Mesendoderm (in vitro differentiated cells): ENCODE measurements at regions not wholly inside any gene's neighbourhood (a gene's known extent, or its start where the extent isn't known, plus 50 kb on each side); places are given as distances from the start of the nearest gene placed in this dataset.
"Not testable (repeated sequence)": the region's sequence is repeated elsewhere in the genome, so short reads cannot be mapped to it uniquely, and the experiment has no call there.

Source experiments
- DNase-seq: peaks from one replicate; pipeline ENCODE4 v3.0.0; 2013
- H2AK5ac ChIP-seq: 2 replicates; pipeline ENCODE4 v1.6.1; 2013; ENCODE audit warnings: low read length, inconsistent platforms
- H2BK120ac ChIP-seq: 2 replicates; pipeline ENCODE4 v1.6.1; 2013; ENCODE audit warnings: low read depth, mild to moderate bottlenecking, low read length, moderate library complexity, mixed read lengths
- H2BK15ac ChIP-seq: replicated peaks from 2 replicates; pipeline ENCODE4 v1.6.1; 2013; ENCODE audit warnings: low read depth, mild to moderate bottlenecking, moderate library complexity
- H2BK5ac ChIP-seq: 2 replicates; pipeline ENCODE4 v1.6.1; 2013; ENCODE audit warnings: low read length, inconsistent platforms
- H3K18ac ChIP-seq: 2 replicates; pipeline ENCODE4 v1.6.1; 2013; ENCODE audit warnings: mild to moderate bottlenecking, low read length, mixed read lengths
- H3K23ac ChIP-seq: one replicate; pipeline ENCODE4 v1.6.1; 2013; ENCODE audit warnings: low read length
- H3K27ac ChIP-seq: 2 replicates; pipeline ENCODE4 v1.5.1; 2013; ENCODE audit warnings: low read depth, mild to moderate bottlenecking, inconsistent platforms, low read length, moderate library complexity
- H3K27me3 ChIP-seq: 2 replicates; pipeline ENCODE4 v1.6.1; 2013; ENCODE audit warnings: low read length, control low read depth, mild to moderate bottlenecking, inconsistent platforms; ENCODE audit not compliant: insufficient read depth, poor library complexity
- H3K36me3 ChIP-seq: 2 replicates; pipeline ENCODE4 v1.6.1; 2013; ENCODE audit warnings: low read length, inconsistent platforms; ENCODE audit not compliant: control insufficient read depth, insufficient read depth
- H3K4ac ChIP-seq: one replicate; pipeline ENCODE4 v1.6.1; 2013; ENCODE audit warnings: low read depth, mild to moderate bottlenecking, low read length, moderate library complexity
- H3K4me1 ChIP-seq: 2 replicates; pipeline ENCODE4 v1.6.1; 2013; ENCODE audit warnings: low read depth, low read length, inconsistent platforms; ENCODE audit not compliant: control insufficient read depth
- H3K4me2 ChIP-seq: 2 replicates; pipeline ENCODE4 v1.6.1; 2013; ENCODE audit warnings: low read length
- H3K4me3 ChIP-seq: 2 replicates; pipeline ENCODE4 v1.5.1; 2013; ENCODE audit warnings: mild to moderate bottlenecking, low read length
- H3K56ac ChIP-seq: one replicate; pipeline ENCODE4 v1.6.1; 2013; ENCODE audit warnings: low read length
- H3K79me1 ChIP-seq: 2 replicates; pipeline ENCODE4 v1.6.1; 2013; ENCODE audit warnings: low read length, inconsistent platforms
- H3K79me2 ChIP-seq: 2 replicates; pipeline ENCODE4 v1.6.1; 2013; ENCODE audit warnings: mild to moderate bottlenecking, low read length; ENCODE audit not compliant: control insufficient read depth, insufficient read depth
- H3K9ac ChIP-seq: 2 replicates; pipeline ENCODE4 v1.6.1; 2013; ENCODE audit warnings: low read length, inconsistent platforms
- H4K5ac ChIP-seq: one replicate; pipeline ENCODE4 v1.6.1; 2013; ENCODE audit warnings: low read length
- H4K8ac ChIP-seq: one replicate; pipeline ENCODE4 v1.6.1; 2013; ENCODE audit warnings: low read depth, mild to moderate bottlenecking, control low read depth, low read length, moderate library complexity
- WGBS: extraction: QIAGEN DNeasy Blood & Tissue Kit; methylation state at CpG from one replicate; pipeline ENCODE4 v1.1.7; 2013; ENCODE audit warnings: low lambda C conversion rate, missing lambda C conversion rate; ENCODE audit not compliant: insufficient coverage; ENCODE audit errors: extremely low coverage; 5-methylcytosine and 5-hydroxymethylcytosine counted together

GRCh38 chr20:48493331-48493730, 334.5 kb downstream of the PREX1 start:
- WGBS: no CpG with 5 or more reads among the region's 18 CpGs
- H3K18ac ChIP-seq, H2BK5ac ChIP-seq: not testable (repeated sequence)

GRCh38 chr20:48492715-48493070, 335.1 kb downstream of the PREX1 start:
- Histone ChIP-seq H3K4ac (no peak overlapping the region), H2BK15ac (no peak overlapping the region), H3K4me1 (no peaks in the 10 kb centered on the region), H3K4me2 (no peak overlapping the region), H3K18ac (no peak overlapping the region), H3K27ac (no peak overlapping the region), H3K4me3 (no peak overlapping the region), H4K8ac (no peak overlapping the region), H3K56ac (no peak overlapping the region), H3K36me3 (no peaks in the 10 kb centered on the region), H3K9ac (no peak overlapping the region), H3K27me3 (no peaks in the 10 kb centered on the region), H2BK120ac (no peak overlapping the region), H2AK5ac (no peak overlapping the region), H3K79me2 (no peaks in the 10 kb centered on the region), H3K23ac (no peak overlapping the region), H4K5ac (no peak overlapping the region), H2BK5ac (no peak overlapping the region), H3K79me1 (no peaks in the 10 kb centered on the region)
- WGBS: no CpG with 5 or more reads among the region's 11 CpGs
- no peak for DNase-seq

More at GRCh38 chr20:48493331-48493730, 334.5 kb downstream of the PREX1 start:
- not testable (repeated sequence) for H3K4me3 ChIP-seq, H3K4me1 ChIP-seq, H3K27ac ChIP-seq, H4K8ac ChIP-seq, H3K9ac ChIP-seq, H2BK120ac ChIP-seq, H2BK15ac ChIP-seq, H3K4ac ChIP-seq, H3K4me2 ChIP-seq, H3K23ac ChIP-seq, H3K79me1 ChIP-seq, H2AK5ac ChIP-seq, H3K56ac ChIP-seq, H3K79me2 ChIP-seq, H3K36me3 ChIP-seq, H4K5ac ChIP-seq, DNase-seq, H3K27me3 ChIP-seq

GRCh38 chr20:48492015-48492714, 335.6 kb downstream of the PREX1 start:
- Histone ChIP-seq H2BK5ac (no peak overlapping the region), H3K18ac (no peak overlapping the region), H3K36me3 (no peaks in the 10 kb centered on the region), H3K23ac (no peak overlapping the region), H3K4ac (no peak overlapping the region), H2BK15ac (no peak overlapping the region), H3K27me3 (no peaks in the 10 kb centered on the region), H3K4me1 (no peaks in the 10 kb centered on the region), H3K4me3 (no peak overlapping the region), H2BK120ac (no peak overlapping the region), H3K56ac (no peak overlapping the region), H3K9ac (no peak overlapping the region), H3K4me2 (no peak overlapping the region), H2AK5ac (no peak overlapping the region), H3K79me2 (no peaks in the 10 kb centered on the region), H3K27ac (no peak overlapping the region), H4K5ac (no peak overlapping the region), H3K79me1 (no peaks in the 10 kb centered on the region), H4K8ac (no peak overlapping the region)
- no peak for DNase-seq
- no CpG with 5 or more reads among the region's 17 CpGs for WGBS

- H3K18ac ChIP-seq: no peak overlapping the region
- no peak overlapping the region for H3K56ac ChIP-seq
- H3K4me3 ChIP-seq: no peak overlapping the region
- no peak overlapping the region for H3K4me2 ChIP-seq
- H2BK120ac ChIP-seq: no peak overlapping the region
- no peak overlapping the region for H4K5ac ChIP-seq
- no peaks in the 10 kb centered on the region for H3K36me3 ChIP-seq
- H3K79me1 ChIP-seq: no peaks in the 10 kb centered on the region
- no peak overlapping the region for H3K4ac ChIP-seq
- WGBS: no CpG with 5 or more reads among the region's 10 CpGs
- no peak overlapping the region for H2BK15ac ChIP-seq
- H3K27me3 ChIP-seq: no peaks in the 10 kb centered on the region
- no peak overlapping the region for H4K8ac ChIP-seq
- H2AK5ac ChIP-seq: no peak overlapping the region
- H3K27ac ChIP-seq: no peak overlapping the region
- H3K4me1 ChIP-seq: no peaks in the 10 kb centered on the region
- no peak for DNase-seq
- H3K23ac ChIP-seq: no peak overlapping the region
- H3K9ac ChIP-seq: no peak overlapping the region
- H2BK5ac ChIP-seq: no peak overlapping the region
- no peaks in the 10 kb centered on the region for H3K79me2 ChIP-seq
These were observed 336.6 kb downstream of the PREX1 start for GRCh38 chr20:48490961-48491831.

- H2BK15ac ChIP-seq, H3K27ac ChIP-seq, H3K4ac ChIP-seq, H3K4me3 ChIP-seq, H3K36me3 ChIP-seq, H4K8ac ChIP-seq, H3K56ac ChIP-seq, H2AK5ac ChIP-seq, H2BK5ac ChIP-seq, H3K18ac ChIP-seq, H3K79me2 ChIP-seq, DNase-seq, H2BK120ac ChIP-seq, H4K5ac ChIP-seq, H3K23ac ChIP-seq, H3K9ac ChIP-seq, H3K79me1 ChIP-seq, H3K4me1 ChIP-seq, H3K4me2 ChIP-seq, H3K27me3 ChIP-seq: not testable (repeated sequence)
- WGBS: no CpG with 5 or more reads among the region's 7 CpGs
These were observed 337.5 kb downstream of the PREX1 start for GRCh38 chr20:48490341-48490740.
